Iris pigment epithelial cell (primary cell): ENCODE measurements at regions not wholly inside any gene's neighbourhood (a gene's known extent, or its start where the extent isn't known, plus 50 kb on each side); places are given as distances from the start of the nearest gene placed in this dataset.
"Not testable (repeated sequence)": the region's sequence is repeated elsewhere in the genome, so short reads cannot be mapped to it uniquely, and the experiment has no call there.

Experiments
- DNase-seq: peaks from one replicate; pipeline ENCODE4 v3.0.0-alpha.2; 2011; ENCODE audit warnings: low read depth

DNA sequence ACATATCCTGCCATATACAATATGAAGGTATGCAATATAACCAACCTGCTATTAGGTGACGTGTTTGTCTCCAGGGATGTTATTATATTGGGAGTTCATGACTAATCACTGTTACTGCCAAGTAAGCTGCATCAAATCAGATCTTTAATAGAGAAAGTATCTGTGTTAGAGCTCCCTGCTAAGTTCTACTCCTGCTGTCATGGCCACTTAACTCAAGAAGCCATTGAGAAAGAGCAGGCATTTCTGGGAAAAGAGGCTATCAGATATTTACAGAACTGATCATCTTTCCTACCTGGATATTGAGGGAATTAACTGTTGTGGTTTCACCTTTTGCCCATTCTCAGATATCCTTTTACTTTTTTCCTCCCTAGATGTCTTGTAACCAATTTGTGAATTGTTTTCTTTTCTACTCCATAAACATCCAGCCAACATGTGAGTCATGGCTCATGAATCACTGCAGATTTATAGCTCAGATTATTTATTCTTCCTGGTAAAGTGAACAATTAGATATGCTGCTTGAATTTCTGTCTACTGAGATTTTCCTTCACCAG is 634.8 kb upstream of the FAM174A start:
- peak; percentile 32 for DNase-seq

DNA sequence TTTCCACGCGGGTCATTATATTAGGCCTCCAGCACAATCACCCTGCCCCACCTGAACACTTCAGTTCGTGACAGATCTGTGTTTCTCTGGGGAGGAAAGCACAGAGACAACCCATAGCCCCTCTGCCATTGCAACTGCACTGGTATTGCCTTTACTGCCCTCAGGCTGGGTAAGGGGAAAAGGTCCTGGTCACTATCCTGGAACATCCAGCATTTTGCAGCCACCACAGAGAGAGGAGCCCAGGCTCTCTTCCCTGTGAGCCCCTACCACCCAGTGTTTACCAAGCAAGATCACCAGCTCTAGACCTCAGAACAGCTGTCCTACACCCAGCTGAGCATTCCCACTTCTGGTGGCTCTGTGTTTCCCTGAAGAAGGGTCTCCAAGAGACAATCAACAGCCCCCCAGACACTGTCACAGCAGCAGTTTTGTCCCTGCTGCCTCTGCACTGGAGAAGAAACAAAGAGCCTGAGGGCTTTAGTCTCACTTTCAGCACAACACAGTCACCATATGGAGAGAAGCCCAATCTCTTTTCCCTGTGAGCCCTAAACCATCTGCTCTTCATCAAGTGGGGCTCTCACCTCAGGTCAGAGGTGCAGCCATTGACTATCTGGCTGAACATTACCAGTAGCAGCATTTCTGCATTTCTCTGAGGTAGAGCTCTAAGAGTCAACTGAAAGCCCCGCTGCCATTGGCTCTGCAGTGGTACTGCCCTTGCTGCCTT is 655.2 kb upstream of the FAM174A start:
- DNase-seq = no peak

DNA sequence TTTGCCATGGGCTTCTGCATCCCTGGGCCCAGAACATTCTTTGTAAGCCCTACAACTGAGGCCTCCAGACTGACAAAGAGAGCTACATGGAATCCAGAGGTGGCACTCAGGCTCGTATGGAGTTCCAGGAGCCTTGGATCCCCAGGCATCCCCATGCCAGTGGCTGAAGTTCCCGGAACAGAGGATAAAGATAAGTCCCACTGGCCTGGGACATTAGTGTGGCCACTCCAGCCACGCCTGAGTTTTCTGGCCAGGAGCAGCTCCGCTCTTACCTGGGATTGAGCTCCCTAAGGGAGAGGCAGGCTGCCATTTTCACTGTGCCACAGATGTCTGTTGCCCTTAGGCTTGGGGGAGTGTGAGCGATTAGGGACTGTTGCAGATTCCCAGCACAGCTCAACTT is 656.3 kb upstream of the FAM174A start:
- no peak for DNase-seq

DNA sequence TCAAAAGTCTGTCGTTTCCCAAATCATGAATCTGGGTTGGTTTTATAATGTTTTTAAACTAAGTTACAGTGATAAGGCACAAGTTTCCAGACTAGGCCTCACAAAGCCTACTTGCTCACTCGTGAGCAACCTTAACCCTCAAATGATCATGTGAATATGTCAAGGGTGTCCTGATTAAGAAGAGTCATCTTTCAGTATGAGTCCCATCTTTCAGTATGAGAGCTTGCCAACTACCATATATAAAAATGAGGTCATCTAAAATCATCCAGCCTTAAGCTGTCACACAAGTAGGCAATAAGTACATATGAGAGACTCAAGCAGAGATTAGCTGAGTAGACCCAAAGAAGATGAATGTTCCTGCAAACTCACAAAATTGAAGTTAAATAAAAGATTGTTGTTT is 668.4 kb upstream of the FAM174A start:
- no peak for DNase-seq

DNA sequence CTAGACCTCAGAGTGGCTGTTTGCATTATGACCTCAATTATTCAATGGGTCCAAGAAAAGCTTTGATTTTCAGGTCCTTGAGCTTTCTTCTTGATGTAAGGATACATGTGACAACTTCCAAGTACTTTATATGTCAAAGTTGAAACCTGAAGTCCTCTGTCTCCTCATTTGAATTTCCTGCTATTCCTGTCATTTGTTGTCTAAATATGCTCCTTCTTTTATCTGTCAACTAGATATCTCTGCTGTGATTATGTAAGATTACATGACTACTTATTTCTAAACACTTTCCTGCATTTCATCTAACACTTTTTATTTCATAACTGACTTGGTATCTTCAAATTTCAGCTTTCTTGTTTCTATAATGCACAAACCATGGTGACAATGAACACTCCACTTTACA is 670.0 kb upstream of the FAM174A start:
- DNase-seq = no peak

DNA sequence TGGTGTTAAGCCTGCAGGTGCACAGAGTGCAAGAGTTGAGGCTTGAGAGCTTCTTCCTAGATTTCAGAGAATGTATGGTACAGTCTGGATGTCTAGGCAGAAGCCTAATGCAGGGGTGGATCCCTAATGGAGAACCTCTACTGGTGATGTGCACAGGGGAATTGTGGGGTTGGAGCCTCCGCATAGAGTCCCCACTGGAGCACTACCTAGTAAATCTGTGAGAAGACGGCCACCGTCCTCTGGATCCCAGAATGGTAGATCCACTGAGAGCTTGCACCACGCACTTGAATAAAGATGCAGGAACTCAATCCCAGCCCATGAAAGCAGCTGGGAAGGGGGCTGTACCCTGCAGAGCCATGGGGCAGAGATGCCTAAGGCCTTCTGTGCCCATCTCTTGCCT is 699.4 kb upstream of the FAM174A start:
- no peak for DNase-seq

DNA sequence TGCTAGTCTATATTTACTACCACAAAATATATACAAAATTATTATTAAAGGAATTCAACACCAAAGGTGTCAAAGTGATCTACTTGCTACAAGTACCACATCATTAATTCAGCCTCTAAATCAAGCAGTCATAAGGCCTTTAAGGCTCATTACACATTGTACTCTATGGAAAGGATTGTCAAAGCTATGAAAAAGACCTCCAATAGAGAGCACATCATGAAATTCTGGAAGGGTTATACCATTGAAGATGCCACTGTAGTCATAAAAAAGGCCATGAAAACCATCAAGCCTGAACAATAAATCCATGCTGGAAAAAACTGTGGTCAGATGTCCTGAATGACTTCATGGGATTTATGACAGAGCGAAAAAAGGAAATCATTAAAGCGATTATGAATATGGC is 708.0 kb upstream of the FAM174A start:
- no peak for DNase-seq

DNA sequence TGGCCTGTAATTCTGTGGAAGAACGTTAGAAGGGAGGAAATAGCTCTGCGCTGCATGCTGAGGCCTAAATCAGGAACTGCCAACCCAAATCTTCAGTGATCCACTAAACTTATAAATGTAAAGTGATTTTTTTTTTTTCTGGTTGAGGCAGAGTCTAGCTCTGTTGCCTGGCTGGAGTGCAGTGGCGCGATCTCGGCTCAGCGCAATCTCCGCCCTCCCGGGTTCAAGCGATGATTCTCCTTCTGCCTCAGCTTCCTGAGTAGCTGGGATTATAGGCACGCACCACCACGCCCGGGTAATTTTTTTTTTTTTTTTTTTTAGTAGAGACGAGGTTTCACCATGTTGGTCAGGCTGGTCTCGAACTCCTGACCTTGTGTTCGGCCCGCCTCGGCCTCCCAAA is 717.4 kb upstream of the FAM174A start:
- no peak for DNase-seq

DNA sequence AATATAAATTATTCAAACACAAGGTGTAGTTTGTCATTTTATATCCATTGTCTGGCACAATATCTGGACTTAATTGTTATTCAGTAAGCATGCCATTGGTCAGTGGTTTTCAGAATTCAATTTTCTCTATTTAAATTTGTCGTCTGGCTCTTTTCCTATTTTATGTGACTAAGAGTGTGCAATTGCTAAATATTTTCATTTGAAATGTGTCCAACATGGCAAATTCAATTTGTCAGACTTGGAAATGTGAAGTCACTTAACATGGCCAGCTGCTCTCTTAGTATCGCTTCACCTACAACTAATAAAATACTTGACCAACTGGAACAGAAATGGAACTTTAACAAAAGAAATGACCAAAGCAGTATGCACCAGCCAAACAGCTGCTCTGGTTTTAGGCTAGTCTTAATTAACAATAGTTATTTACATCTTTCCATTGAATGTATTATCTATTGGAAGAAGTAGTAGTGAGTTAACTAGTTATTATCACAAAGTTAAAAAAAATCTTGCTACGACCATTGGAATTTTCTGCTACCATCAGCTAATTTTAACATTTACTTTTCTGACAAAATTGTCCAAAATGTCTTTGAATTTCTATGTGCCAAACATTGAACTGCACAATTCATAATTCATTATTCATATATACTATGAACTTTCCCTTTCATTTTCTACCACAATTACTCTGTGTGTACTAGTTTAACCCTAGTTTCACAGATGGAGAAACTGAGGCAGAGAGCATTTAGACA is 720.7 kb upstream of the FAM174A start:
- DNase-seq = no peak

DNA sequence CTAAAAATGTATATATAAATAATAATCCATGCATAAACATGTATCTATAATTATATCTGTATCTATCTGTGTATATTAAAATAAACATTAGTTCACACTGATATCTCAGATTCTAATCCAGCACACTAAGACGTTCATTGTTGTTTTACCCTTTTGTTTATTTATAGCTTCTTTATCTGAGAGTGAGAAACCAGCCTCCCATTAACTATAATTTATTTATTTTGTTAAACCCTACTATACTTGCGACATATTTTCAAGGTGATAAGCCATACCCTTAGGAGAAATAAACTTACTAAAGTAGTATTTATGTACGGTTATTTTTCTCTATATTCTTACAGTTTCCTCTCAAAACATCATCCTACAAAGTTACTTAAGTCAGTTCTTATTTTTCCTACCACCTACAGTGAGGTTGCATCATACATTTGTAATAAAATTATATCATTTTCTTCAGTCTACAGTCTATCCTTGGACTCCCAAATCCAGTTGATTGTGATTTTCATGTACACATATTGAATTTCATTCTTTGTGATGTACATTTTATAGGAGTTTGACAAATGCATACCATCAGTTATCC is 726.4 kb upstream of the FAM174A start:
- DNase-seq = no peak

DNA sequence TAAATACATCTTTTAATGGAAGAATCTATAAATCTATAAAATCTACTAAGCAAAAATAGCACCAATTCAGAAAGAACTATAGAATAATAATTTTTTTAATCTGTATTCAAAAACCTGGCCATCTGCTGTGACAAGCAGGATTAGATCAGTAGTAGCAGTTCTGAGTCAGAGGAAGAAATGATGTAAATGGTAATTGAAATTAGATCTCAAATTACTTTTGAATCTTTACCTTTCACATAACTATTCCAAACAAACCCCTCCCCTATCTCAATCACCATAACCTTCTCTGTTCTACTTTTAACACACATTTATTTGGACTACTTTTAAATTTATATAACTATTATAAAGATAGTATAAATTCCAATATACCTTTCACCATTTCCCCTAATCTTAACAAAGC is 727.8 kb upstream of the FAM174A start:
- no peak for DNase-seq

DNA sequence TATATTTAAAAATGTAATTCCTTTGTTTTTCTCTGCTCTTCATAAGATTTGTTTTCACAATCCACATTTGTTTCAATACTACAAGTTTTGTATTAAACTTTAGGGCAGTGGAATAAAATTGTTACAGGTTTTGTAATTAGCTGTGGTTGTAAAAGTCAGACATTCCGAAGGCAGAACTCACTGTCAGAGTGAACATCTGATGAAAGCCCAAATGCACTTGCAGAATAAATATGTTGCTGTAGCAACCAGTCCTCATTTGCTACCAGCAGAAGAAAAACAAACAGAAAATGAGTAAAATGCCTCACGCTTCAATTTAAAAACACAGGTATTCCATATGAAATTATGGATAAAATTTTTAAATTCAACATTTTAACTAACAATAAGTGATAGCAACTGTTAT is 740.1 kb upstream of the FAM174A start:
- DNase-seq = no peak

DNA sequence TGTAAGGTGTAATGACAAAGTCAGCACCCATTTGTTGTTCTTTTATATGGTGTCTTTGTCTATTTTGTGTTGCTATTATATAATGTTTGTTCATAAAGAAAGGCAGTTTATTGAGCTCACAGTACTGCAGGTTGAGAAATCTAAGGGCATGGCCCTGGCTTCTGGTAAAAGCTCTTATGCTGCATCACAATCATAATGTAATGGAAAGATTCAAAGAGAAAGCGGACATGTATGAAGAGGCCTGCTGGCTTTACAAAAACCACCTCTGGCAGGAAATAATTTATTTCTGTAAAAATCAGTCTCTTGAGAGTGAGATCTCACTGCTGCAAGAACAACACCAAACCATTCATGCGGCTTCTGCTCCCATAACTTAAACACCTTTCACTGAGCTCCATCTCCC is 746.7 kb upstream of the FAM174A start:
- no peak for DNase-seq

DNA sequence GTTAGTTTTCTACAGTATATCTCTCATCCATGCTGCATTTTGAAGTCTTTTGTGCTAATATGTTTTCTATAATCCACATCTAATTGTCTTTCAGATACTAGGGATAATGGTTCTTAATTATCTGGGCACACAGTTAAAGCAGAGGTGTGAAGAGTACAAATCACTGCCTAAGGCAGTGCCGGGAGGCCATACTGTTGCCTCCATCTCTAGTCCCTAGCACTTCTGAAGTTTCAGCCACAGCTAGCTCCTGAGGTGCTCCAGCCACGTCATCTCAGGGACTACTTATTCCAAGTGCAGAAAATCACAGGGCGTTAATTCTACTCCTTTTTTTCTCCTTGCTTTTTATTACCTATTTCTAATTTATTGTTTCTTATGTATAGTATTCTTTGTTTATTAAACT is 760.0 kb upstream of the FAM174A start:
- DNase-seq = no peak

DNA sequence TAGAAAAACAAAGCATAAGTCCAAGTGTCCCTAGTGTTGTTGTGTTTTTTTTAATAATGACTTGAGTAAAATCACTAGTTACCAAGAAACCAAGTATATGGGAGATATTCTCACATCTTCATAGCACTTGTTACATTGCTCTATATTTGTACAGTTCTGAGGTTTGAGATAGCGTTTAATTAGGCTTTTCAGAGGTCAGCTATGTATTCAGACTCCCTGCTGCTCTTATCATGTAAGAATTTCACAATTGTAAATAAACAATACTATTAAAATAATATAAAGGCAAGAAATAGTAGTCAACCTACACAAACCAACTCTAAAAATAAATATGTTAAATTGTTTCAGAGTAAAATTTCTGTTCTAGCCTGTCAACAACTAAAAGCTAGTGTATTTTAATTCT is 761.9 kb upstream of the FAM174A start:
- DNase-seq = no peak

DNA sequence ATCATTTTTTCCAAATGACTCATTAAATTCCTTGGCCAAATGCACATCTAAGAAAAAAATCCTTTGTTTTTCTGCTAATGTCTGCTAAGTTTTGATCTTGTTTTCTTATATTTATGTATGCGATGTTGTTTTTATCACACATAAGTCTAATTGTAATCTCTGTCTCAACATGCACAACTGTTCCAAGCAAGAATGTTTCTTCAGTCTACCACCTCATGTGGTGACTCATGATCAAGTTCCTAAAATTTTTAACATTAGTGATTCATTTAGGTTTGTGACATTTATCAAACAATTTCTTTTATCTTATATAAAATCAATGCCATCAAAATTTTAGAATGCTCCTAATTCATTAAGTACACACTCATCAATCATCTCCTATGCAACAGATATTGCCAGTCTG is 763.9 kb upstream of the FAM174A start:
- DNase-seq = no peak

DNA sequence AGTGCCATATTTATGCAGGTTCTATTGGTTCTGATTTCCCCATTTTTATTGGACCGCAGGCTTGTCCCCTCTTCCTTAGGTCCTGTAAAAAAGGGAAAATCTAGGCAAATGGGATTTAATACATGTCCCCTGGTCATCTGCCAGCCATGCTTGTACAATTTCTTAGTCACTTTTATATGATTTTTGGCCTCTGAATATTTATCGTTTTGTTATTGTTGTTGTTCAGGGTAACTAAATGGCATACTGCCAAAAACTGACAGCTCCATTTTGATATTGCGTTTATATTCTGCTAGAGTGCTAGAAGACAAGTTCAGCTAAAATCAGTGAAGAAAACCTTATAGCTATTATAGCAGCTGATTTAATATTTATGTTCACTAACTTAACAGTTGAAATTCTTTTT is 770.2 kb upstream of the FAM174A start:
- DNase-seq = no peak

DNA sequence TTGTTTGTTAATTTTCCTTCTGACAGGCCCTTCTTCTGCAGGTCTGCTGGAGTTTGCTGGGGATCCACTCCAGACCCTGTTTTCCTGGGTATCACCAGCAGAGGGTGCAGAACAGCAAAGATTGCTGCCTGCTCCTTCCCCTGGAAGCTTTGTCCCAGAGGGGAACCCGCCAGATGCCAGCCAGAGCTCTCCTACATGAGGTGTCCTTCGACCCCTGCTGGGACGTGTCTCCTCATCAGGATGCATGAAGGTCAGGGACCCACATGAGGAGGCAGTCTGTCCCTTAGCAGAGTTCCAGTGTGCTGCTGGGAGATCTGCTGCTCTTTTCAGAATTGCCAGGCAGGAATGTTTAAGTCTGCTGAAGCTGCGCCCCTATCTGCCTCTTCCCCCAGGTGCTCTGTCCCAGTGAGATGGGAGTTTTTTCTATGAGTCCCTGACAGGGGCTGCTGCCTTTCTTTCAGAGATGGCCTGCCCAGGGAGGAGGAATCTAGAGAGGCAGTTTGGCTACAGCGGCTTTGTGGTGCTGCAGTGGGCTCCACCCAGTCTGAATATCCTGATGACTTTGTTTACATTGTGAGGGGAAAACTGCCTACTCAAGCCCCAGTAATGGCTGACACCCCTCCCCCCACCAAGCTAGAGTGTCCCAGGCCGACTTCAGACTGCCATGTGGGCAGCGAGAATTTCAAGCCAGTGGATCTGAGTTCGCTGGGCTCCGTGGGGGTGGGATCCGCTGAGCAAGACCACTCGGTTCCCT is 772.0 kb upstream of the FAM174A start:
- no peak for DNase-seq

DNA sequence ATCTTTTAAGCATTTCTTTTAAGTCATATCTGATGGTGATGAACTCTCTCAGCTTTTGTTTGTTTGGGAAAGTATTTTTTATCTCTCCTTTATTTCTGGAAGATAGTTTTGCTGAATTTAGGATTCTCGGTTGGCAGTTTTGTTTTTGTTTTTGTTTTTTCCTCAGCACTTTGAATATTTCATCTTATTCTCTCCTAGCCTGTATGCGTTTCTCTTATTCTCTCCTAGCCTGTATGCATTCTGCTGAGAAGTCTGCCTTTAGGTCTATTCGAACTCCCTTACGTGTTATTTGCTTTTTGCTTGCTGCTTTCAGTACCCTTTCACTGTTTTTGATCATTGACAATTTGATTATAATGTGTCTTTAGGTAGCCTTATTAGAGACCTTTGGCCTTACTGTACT is 787.8 kb upstream of the FAM174A start:
- no peak for DNase-seq

DNA sequence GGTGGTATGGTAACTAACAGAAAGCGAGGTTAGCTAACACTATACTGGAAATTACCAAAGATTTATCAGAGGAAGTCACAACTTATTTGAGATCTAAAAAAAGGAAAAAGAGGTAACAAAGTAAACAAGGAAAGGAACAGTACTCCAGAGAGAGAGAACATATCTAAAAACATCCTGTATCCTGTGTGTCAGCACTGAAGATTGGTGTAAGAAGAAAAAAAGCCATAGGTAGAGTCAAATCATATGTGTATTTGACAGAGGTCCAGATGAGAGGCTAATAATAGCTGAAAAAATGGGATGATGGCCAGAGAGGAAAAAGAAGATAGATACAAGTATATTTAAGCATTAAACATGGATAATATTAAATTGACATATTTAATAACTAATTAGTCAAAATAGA is 802.0 kb upstream of the FAM174A start:
- DNase-seq = not testable (repeated sequence)

DNA sequence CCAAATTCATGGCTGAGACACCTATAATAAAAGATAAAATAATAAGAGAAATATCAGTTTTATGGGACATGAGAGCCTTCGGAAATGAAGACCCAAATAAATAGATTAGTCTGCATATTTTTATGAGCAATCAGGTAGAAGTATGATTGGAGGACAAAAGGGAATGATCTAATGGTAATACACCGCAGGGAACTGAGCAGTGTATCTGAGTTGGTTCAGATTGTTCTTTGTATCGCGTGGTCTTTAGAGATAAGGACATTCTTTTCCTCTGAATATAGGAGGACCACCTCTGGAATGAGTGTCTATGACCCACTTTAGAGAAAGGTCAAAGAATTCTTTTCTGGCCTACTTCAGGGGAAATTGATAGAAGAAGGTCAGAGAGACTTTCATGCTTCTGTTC is 801.8 kb upstream of the CHD1 start:
- not testable (repeated sequence) for DNase-seq

DNA sequence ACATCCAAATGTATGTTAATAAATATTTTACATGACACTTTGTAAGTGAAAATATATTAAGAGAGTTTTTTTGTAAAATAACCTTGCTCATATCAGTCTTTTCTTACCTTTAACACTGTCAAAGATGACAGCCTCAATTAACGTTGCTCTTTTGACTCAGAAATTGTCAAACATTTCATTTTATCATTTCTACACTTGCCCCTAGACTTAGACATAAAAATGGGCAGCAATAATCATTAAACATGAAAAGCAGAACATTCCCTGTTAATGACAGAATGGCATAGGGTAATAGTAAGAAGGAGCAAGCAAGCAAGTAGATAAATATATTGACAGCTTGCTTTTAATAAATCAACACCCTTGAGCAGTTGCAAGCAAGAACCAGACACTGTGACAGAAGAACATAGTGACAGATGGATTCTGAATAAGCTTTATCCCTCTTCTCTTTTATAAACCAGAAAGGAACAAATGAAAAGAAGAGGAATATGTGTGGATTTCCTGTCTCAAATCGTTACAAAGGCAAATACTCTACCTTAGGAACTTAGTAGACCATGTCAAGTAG is 796.0 kb upstream of the CHD1 start:
- DNase-seq = no peak
